Stomach smooth muscle (tissue), 2 donors: ENCODE measurements at regions not wholly inside any gene's neighbourhood (a gene's known extent, or its start where the extent isn't known, plus 50 kb on each side); places are given as distances from the start of the nearest gene placed in this dataset.
"Not testable (repeated sequence)": the region's sequence is repeated elsewhere in the genome, so short reads cannot be mapped to it uniquely, and the experiment has no call there.

Experiments used
- H3K27ac ChIP-seq: one replicate; pipeline ENCODE4 v1.7.0; 2013; ENCODE audit warnings: mild to moderate bottlenecking, low read length, inconsistent platforms
- H3K27me3 ChIP-seq, 2 donors: one replicate each; pipeline ENCODE4 v1.7.0; 2013; ENCODE audit warnings: low read length in 2 of 2; ENCODE audit not compliant: insufficient read depth in 2 of 2, control insufficient read depth in 1 of 2
- H3K36me3 ChIP-seq, 2 donors: one replicate each; pipeline ENCODE4 v1.7.0; 2013; ENCODE audit warnings: low read length in 2 of 2; ENCODE audit not compliant: control insufficient read depth in 2 of 2, insufficient read depth in 2 of 2
- H3K4me1 ChIP-seq: one replicate; pipeline ENCODE4 v1.7.0; 2013; ENCODE audit warnings: low read length; ENCODE audit not compliant: control insufficient read depth, insufficient read depth
- H3K4me3 ChIP-seq, 2 donors: one replicate each; pipeline ENCODE4 v1.7.0; 2013; ENCODE audit warnings: low read length in 2 of 2
- H3K9ac ChIP-seq, 2 donors: one replicate each; pipeline ENCODE4 v1.7.0; 2013; ENCODE audit warnings: low read length in 2 of 2, mild to moderate bottlenecking in 1 of 2
- H3K9me3 ChIP-seq, 2 donors: one replicate each; pipeline ENCODE4 v1.7.0; 2013; ENCODE audit warnings: low read length in 2 of 2; ENCODE audit not compliant: control insufficient read depth in 2 of 2
- donor health status: healthy.
- donor health status: Pancreatic carcinoma.

DNA sequence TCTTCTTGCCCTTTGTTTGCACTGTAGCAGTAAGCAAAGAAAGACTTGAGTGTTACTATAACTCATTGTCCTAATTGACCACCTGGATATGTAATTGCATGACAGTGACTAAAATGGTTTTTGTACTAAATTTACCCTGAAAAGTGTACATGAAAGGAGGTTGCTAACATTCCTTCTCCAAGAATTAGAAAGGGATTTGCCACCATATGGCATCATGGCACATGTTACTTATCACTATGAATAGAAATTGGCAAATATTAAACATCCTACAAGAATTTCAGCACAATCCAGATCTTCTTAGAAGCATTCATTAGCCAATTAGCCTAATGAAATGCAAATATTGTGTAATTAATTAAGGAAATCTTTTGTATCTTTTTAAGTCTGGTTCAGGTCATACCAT lies 834.2 kb downstream of the STPG2 start:
- Histone ChIP-seq H3K4me1 (no peaks in the 10 kb centered on the region), H3K27me3 (no peaks in the 10 kb centered on the region), H3K4me3 (no peak overlapping the region), H3K36me3 (no peaks in the 10 kb centered on the region), H3K9ac (no peak overlapping the region), H3K9me3 (no peaks in the 10 kb centered on the region), H3K27ac (no peak overlapping the region)

DNA sequence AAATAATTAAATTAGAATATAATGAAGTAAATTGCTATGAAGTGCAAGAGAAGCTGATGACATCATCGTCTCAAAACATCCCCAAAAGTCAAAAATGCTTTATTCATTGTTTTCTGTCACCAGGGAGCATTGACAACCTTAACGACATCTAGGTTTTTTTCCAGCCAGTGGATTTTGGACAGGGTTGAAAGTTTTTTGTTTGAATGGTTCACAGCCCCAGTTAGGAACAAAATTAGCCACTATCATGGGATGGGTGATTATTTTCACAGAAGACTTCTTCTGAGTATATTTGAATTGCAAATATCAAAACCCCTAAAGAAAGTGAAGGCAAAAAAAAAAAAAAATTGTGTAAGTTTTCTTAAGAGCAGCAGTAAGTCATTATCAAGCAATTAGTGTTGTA lies 826.1 kb downstream of the STPG2 start:
- no peak overlapping the region for H3K9ac ChIP-seq
- H3K27ac ChIP-seq = no peak overlapping the region
- H3K9me3 ChIP-seq = no peaks in the 10 kb centered on the region

DNA sequence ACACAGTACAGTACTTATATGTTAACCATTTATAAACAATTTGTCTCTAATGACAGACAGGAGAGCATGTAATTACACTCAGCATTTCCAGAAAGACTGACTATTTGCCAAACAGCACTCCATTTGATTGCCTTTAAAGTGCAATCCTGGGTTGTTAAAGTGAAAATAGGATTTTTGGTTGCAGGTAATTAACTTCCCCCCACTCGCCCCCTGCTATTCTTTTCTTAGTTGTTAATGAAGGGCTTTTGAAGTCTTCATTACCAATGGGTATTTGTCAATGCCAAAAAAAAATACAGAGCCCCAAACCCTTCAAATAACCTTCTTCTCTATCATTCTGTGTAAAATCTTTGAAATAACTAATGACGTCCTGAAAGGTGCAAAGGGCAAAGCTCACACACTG lies 825.6 kb downstream of the STPG2 start:
- no peaks in the 10 kb centered on the region for H3K9me3 ChIP-seq
- no peaks in the 10 kb centered on the region for H3K36me3 ChIP-seq
- no peak overlapping the region for H3K9ac ChIP-seq
- H3K27ac ChIP-seq = no peak overlapping the region
- H3K4me1 ChIP-seq = no peaks in the 10 kb centered on the region
- no peak overlapping the region for H3K4me3 ChIP-seq
- no peaks in the 10 kb centered on the region for H3K27me3 ChIP-seq

More for the DNA sequence above, 826.1 kb downstream of the STPG2 start:
- H3K4me3 ChIP-seq = no peak overlapping the region
- no peaks in the 10 kb centered on the region for H3K27me3 ChIP-seq
- no peaks in the 10 kb centered on the region for H3K36me3 ChIP-seq
- H3K4me1 ChIP-seq = no peaks in the 10 kb centered on the region

DNA sequence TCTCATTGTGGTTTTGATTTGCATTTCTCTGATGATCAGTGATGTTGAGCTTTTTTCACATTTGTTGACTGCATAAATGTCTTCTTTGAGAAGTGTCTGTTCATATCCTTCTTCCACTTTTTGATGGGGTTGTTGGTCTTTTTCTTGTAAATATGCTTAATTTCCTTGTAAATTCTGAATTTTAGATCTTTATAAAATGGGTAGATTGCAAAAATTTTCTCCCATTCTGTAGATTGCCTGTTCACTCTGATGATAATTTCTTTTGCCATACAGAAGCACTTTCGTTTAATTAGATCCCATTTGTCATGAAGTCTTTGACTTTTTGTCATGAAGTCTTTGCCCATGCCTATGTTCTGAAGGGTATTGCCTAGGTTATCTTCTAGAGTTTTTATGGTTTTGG lies 817.5 kb downstream of the STPG2 start:
- H3K36me3 ChIP-seq, H3K27me3 ChIP-seq, H3K4me3 ChIP-seq, H3K9me3 ChIP-seq, H3K4me1 ChIP-seq, H3K9ac ChIP-seq, H3K27ac ChIP-seq: not testable (repeated sequence)

DNA sequence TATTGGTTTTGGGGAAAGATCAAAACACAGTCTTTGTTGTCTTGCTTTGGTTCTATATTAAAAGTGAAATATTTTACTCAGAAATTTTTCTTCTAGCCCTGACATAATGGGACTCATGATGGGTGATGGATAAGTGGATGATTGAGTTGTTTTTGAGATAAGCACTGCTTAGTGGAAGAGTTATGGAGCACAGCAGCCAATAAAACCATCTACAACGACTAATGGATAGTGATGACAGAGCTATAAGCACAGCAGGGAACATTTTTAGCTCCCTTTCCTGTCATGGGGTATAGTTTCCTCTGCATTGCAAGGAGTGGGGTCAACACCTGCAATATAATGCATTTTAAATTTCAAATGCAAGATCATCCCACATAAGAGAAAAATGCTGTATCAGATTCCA lies 812.4 kb downstream of the STPG2 start:
- no peaks in the 10 kb centered on the region for H3K27me3 ChIP-seq
- no peaks in the 10 kb centered on the region for H3K4me1 ChIP-seq
- no peak overlapping the region for H3K9ac ChIP-seq
- H3K4me3 ChIP-seq = no peak overlapping the region
- no peaks in the 10 kb centered on the region for H3K36me3 ChIP-seq
- H3K27ac ChIP-seq = no peak overlapping the region
- no peaks in the 10 kb centered on the region for H3K9me3 ChIP-seq

DNA sequence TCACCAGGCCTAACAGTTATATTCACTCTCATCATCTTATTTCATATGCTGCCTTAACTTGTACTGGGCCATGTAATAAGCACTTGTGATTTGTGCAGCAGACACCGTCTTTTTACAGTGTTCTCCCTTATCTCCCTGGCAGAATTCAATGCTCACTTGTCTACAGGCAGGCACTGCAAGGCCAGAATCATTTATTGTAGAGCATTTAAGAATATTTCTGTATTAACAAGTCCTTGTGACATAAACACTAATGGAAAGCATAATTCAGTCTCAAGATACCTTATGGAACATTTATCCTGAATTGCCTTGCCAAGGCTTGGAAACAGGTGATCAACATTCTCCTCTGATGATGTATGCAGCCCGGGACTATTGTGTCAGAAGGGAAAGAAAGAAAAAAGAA lies 808.9 kb downstream of the STPG2 start:
- Histone ChIP-seq H3K9me3 (peaks cover 2 to 9% of the 10 kb centered on the region in 2 donors), H3K27ac (no peak overlapping the region), H3K27me3 (no peaks in the 10 kb centered on the region), H3K4me1 (no peaks in the 10 kb centered on the region), H3K9ac (no peak overlapping the region), H3K4me3 (no peak overlapping the region), H3K36me3 (no peaks in the 10 kb centered on the region)

DNA sequence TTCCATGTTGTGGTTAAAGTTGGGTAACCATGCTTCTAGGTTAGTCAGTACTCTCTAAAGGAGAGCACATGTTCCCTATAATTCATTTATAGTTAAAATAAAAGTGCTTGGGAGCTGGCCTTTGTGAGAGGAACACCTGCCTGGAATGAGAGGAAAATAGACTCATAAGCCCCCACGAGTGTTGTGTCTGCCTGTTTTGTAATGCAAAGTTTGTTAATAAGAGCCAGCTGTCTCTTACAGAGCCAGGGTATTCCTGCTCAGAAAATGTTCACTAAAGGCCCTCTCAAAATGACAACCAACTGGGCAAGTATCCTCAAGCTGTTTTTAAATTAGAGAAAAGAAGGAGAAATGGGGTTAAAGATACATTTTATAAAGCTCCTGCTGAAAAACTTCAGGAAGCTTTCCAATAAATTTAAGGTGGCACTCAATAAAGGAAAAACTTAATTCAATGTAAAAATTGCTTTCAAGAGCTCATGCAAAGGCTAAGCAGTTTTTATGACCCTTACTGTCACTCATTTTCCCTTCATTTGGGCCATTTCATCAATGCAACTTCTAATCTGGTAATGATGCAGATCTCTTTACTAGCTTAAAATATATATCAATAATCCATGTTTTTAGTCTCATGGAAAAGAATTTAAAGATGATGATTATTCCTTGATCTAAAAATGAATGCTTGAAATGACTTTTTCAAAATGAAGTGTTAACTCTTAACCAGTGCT lies 793.6 kb downstream of the STPG2 start:
- Histone ChIP-seq H3K27me3 (no peaks in the 10 kb centered on the region), H3K9ac (no peak overlapping the region), H3K27ac (no peak overlapping the region), H3K4me1 (no peaks in the 10 kb centered on the region), H3K36me3 (no peaks in the 10 kb centered on the region), H3K9me3 (no peaks in the 10 kb centered on the region), H3K4me3 (no peak overlapping the region)

DNA sequence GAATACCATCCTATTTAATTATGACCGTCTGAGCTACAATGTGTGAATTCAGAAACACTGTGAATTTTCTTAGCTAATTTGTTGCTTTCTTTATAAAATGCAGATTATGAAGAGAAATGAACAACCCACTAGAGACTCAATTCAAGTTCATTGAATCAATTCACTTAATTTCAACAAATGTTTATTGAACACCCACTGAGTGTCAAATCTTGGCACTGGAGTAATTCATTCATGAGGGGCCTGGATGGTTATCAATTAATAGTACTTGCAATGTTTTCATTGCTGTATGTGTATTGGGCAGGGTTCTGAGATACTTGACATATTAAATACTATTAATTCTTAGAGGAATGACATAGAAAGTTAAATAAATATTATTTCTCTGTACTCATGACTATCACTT lies 789.4 kb downstream of the STPG2 start:
- Histone ChIP-seq H3K27me3 (no peaks in the 10 kb centered on the region), H3K4me3 (no peak overlapping the region), H3K36me3 (no peaks in the 10 kb centered on the region)

DNA sequence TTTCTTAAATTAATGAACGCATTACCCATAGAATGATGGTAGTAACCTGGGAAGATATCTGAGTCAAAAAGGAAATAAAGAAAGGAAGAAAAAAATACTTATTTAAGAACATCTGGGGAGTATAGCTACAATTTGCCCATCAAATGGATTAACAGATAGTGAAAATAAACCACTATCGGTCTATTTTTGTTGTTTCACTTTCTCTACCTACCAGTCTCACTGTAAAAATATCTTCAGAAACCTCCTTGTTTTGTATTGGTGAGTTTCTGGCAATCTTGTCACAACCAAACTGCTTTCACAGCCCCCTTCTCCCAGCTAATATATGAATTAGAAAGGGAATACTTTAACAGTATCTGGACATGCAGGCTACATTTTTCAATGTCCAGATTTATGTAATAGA lies 783.5 kb downstream of the STPG2 start:
- no peaks in the 10 kb centered on the region for H3K9me3 ChIP-seq
- no peak overlapping the region for H3K9ac ChIP-seq
- no peaks in the 10 kb centered on the region for H3K36me3 ChIP-seq
- H3K4me1 ChIP-seq = no peaks in the 10 kb centered on the region
- H3K27ac ChIP-seq = no peak overlapping the region
- no peak overlapping the region for H3K4me3 ChIP-seq
- H3K27me3 ChIP-seq = no peaks in the 10 kb centered on the region

More for the DNA sequence above, 789.4 kb downstream of the STPG2 start:
- H3K4me1 ChIP-seq = no peaks in the 10 kb centered on the region
- H3K27ac ChIP-seq = no peak overlapping the region
- no peak overlapping the region for H3K9ac ChIP-seq
- no peaks in the 10 kb centered on the region for H3K9me3 ChIP-seq

DNA sequence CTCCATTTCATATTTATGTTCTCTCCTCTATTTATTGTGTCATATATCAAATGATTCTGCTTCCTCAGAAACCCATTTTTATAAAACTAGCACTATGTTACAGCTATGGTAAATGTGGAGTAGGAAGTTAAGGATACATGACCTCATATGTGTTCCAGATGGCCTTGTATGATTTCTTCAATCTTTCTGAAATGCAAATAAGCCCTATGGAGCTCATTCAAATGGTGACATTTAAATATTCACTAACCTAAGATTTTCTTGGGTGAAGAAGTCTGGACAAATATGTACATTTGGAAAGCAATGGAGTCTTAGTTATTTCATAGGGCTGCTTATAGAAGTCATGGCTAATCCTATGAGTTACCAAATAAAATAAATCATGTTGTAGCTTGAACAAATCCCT lies 782.5 kb downstream of the STPG2 start:
- no peaks in the 10 kb centered on the region for H3K9me3 ChIP-seq
- no peak overlapping the region for H3K9ac ChIP-seq
- H3K27ac ChIP-seq = no peak overlapping the region
- H3K4me1 ChIP-seq = no peaks in the 10 kb centered on the region
- no peaks in the 10 kb centered on the region for H3K36me3 ChIP-seq
- H3K4me3 ChIP-seq = no peak overlapping the region
- H3K27me3 ChIP-seq = no peaks in the 10 kb centered on the region

DNA sequence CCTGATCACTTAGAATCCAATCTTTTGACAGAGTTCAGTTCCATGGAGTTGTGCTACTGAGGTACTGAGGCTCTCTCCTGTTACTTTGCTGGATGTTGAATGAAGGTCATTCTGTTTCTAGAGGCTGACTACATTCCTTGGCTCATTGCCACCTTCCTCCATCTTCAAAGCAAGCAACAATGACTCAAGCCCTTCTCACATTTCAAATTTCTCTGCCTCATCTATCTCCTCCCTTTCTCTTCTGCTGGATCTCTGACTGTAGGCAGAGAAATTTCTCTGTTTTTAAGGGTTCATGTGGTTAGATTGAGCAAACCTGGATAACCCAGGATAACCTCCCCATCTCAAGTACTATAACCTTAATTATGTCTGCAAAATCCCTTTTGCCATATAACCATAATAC lies 775.4 kb downstream of the STPG2 start:
- Histone ChIP-seq H3K27ac (no peak overlapping the region), H3K4me1 (no peaks in the 10 kb centered on the region), H3K27me3 (no peaks in the 10 kb centered on the region), H3K4me3 (no peak overlapping the region), H3K9ac (no peak overlapping the region), H3K9me3 (no peaks in the 10 kb centered on the region), H3K36me3 (no peaks in the 10 kb centered on the region)
